SHP77 (cell line): ENCODE measurements at regions not wholly inside any gene's neighbourhood (a gene's known extent, or its start where the extent isn't known, plus 50 kb on each side); places are given as distances from the start of the nearest gene placed in this dataset.

ENCODE experiments used
- DNase-seq, 2 experiments: peaks; one replicate each; lab custom pipeline; 2025; lab: John Stamatoyannopoulos, UW

DNA sequence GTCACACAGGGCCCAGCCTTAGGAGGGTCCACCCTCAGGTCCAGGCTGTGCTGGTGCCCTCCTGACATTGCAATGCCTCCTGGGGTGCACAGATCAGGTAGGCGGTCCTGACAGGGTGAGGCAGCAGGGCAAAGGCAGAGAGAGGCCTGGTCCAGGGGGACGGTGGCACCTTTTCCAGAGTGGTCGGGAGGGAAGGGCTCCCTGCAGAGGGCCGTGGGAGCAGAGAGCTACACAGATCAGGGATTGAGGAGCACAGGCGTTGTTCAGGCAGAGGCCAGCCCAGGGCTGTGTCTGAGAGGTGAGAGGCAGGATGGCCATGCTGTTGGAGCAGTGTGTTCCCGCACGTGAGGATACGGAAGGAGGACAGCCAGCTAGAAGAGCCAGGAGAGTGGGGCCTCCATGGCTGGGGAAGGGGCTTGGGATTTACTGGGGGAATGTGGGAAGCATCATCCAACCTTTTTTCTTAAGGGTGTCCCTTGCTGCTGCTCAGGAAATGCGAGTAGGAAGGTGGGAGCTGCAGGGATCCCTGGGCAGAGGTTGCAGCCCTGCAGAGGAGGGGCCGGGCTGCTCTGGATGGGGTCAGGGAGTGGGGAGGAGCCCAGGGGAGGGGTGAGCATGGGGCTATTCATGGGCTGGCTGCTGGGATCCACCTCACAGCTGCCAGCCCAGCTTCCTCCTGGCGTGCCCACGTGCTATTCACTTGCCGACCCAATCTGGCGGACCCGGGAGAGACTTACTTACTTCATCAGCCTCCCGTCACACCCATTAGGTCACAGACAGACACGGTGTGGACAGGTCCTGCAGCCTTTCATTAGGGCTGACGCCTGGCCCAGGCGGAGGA, 1516.4 kb downstream of the TBC1D22A start:
- DNase-seq = no peak

DNA sequence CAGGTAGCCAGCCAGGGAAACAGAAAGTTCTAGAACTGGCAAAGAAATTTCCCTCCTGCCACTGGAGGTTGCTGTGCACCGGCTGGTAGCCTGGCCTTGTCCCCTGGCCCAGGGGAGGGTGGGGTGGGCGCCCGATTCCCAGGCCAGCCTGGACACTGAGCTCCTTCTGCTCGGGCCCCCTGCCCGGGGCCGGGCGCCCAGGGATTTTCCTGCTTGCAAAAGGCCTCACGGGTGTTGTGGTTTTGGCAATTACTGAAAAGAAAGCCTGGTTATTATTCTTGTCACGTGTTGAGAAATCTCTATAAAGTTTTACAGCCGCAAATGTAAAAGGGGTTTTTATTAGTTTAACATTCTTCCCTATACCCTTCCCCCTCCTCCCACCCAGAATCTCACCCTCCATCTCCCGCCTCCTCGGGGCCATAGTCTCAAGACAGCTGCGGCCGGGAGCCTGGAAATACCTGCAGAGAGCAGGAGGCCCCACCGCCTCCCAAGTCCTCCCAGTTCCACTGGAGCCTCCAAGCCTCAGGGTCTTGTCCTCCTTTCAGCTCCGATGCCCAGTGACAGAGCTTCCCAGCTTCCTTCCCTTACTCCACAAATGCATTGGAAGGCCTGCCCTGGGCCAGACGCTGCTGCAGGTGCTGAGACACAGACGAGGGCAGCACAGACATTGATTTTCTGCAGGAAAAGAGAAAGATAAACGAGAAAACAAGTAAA, 1515.6 kb downstream of the TBC1D22A start:
- no peak for DNase-seq

DNA sequence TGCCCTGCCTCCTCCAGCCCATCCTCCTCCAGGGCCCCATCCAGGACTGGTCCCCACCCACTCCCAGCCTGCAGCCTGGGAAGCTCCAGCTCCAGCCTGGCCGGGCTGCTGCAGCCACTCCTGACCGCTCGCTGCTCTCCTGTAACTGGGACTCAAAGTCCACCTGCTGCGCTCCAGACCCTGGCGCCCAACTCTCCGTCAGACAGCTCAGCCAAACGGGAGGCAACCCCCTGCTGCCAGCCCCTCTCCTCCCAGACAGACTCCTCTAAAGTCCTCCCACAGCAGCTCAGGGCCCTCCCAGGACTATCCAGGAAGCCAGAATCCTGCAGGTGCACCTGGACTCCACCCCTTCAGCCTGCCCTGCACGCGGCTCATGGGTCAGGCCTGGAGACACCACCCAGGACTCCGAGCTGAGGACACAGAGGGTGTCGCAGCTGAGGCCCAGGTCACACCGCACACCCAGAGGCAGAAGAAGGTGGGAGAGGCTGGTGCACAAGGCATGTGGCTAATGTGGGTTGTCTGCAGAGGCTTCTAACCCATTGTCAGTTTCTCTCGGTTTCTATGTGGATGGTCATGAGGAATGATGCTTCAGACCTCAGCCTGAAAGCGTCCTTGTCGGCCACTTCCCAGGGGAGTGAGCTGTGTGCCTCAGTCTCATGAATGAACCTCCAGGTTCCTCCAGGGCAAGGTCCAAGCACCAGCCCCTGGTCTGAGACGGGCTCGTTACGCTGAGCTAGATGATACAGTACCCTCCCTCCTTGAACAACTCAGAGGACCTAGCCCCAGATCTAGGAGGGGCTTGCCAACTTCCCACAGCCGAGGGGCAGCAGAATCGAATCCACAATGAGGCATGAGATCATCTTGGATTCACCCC, 1514.8 kb downstream of the TBC1D22A start:
- no peak for DNase-seq

DNA sequence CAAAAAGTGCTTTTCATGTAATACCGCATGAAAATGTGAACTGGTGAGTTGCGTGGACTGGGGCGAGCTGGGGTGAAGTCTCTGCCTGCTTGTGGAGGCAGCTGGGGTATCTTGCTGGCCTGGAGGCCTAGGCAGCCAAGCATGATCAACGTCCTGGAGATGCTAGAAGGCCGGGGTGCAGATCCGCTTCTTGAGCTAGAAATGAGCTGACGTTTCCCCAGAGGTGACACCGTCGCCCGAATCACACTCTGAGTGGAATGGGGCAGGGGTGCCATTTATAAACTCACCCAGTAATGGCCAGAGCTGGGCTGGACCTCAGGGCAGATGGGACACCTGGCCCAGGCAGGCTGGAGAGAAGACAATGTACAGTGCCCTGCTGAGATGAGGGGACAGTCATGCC, 1513.0 kb downstream of the TBC1D22A start:
- no peak for DNase-seq

DNA sequence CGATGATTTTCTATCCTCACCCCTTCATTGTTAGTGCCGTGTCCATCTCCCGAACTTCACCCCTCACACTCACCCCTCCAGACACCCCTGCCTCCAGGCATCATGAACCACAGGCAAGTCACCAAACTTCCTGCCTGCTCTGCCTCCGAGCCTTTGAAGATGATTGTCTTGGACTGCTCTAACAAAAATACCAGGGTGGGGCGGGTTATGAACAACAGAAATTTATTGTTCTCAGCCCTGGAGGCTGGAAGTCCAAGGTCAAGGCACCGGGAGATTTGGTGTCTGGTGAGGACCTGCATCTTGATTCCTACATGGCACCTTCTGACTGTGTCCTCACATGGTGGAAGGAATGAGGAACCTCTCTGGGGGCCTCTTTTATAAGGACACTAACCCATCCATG, 1508.3 kb downstream of the TBC1D22A start:
- no peak for DNase-seq

DNA sequence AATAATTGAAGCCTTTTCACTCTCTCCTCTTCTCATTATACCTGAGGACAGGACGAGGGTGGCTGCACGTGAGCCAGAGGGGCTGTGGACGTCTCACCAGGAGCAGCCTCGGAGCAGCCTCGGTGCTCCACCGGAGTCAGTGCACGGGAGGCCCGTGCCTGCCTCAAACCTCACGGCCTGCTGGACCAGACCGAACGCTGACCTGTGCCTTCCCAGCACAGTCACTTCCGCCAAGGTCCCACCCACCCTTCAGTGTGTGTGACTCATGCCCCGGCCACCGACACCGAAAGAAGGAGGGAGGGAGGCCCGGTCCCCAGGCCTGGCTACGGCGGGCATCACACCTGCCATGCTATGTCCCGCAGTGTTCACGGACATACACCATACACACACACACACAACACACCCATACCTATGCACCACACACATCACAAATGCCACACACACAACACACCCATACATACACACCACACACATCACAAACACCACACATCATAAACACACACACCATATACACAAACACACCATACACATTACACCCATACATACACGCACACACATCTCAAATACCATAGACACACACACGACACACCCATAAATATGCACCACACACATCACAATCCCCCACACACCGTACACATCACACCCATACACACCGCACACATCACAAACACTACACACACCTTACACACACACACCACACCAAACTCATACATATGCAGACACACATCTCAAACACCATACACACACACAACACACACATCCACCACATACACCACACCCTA, 1506.5 kb downstream of the TBC1D22A start:
- DNase-seq = peak; percentile 32 to 37

DNA sequence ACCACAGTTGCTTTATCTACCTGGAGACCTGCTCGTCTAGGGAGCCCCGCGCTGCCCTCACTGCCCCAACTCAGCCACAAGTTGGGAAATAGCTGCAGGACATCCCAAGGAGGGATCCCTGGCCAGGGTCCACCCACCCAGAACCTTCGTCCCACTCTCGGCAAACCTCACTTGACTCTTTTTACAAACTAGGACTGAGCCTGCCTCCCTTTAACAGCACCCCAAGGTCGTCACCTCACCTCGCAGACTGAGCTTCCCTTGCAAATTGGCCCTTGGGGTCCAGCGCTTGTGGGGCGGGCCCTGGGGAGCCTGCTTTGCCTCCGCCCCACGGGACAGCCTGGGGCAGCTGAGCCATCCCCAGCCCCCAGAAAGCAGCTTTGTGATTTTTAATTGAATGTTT, 1505.8 kb downstream of the TBC1D22A start:
- DNase-seq = no peak

DNA sequence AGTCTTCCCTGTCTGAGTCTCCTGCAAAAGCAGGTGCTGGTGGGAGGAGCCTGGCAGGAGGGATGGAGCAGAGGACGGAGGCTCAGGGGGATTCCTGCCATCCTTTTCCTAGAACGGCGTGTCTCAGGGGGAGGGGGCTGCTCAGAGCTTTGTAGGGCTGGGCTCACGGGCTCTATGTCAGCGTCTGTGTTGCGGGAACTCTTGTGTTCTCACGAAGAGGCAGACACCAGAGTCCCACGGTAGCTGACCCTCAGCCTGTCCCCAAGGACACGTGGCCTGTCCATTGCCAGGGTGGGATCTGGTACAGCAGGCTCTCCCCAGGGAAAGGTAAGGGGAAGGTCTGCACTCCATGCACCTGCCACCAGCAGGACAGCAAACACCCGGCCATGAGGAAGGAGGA, 1505.2 kb downstream of the TBC1D22A start:
- DNase-seq = no peak

DNA sequence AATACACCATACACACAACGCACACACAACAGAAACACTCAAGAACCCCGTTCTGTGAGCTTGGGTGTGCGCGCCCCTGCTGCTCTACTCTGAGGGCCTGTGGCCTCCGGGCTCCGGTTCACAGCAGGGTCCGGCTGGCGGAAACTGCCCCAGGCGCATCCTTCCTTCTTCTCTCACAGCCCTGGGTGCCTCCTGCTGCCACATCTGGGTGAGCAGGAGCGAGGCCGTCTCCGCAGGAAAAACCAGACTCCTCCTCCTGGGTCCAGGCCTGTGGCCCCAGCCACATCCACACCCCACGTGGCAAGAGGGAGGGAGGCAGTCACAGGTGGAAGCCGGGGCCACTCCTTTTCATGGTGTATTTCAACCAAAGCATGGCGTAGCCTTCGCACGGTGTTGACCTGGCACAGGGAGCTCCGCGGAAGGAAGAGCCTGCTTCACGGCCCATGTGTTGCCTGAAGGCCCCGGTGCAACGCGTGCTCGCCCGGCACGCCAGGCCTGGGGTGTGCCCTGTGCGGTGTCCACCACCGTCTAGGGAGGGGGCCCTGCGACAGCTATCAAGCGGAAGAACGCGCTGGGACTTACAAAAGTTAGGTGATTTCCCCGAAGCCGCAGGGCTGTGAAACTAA, 1502.7 kb downstream of the TBC1D22A start:
- no peak for DNase-seq

DNA sequence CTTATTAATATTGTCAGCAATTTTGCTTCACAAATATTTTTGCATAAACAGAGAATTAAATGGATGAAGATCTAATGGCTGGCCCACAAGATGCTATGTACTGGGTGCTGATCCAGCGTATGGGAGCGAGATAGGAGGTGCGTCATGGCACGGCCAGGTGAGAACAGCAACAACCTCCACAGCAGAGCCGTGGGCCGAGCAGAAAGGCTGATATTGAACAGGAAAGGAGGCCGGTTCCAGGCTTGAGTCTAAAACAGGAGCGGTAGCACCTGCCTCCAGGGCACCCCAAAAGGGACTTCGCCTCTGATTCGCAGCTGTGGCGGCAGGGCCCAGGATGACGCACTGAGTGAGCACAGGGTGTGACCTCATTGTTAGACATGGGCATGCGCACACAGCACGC, 1502.1 kb downstream of the TBC1D22A start:
- DNase-seq = no peak

DNA sequence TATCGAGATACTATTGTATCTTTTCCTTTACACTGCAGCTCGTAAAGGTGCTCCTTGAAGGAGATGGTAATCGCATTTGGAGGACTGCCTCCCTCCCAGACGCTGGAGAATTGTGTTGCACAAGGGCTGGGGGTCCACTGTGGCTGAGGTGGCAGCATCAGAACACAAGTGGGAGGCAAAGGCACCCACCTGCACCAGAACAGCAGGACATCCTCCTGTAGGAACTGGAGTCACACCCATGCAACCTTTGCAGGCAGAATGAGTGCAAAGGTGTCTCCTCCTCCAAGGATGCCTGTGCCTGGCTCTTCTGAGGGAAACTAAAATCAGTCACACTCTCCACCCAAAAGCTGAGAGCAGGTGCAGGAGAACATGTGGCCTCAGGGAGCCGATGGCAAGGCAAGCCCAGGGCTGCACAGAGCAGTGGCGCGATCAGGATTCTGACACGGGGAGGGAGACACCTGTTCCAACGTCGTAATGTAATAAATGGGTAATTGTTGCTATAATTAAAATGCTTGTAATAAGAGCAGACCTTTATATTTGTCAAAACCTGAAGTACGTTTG, 1501.4 kb downstream of the TBC1D22A start:
- no peak for DNase-seq

DNA sequence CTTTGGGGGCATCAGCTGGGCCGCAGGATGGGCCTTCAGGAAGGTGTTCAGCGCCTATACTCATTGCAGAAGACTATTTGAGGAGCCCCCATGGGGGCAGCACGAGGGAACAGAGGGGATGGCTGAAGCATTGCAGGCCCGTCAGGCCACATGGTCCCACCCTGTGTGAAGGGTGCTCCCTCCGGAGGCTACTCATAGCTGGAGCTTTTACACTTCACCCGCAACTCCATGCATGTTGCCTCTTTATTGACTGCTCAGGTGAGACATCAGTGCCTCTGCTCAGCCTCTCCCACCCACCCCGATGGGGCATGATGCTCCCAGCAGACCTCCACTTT, 1500.9 kb downstream of the TBC1D22A start:
- no peak for DNase-seq

DNA sequence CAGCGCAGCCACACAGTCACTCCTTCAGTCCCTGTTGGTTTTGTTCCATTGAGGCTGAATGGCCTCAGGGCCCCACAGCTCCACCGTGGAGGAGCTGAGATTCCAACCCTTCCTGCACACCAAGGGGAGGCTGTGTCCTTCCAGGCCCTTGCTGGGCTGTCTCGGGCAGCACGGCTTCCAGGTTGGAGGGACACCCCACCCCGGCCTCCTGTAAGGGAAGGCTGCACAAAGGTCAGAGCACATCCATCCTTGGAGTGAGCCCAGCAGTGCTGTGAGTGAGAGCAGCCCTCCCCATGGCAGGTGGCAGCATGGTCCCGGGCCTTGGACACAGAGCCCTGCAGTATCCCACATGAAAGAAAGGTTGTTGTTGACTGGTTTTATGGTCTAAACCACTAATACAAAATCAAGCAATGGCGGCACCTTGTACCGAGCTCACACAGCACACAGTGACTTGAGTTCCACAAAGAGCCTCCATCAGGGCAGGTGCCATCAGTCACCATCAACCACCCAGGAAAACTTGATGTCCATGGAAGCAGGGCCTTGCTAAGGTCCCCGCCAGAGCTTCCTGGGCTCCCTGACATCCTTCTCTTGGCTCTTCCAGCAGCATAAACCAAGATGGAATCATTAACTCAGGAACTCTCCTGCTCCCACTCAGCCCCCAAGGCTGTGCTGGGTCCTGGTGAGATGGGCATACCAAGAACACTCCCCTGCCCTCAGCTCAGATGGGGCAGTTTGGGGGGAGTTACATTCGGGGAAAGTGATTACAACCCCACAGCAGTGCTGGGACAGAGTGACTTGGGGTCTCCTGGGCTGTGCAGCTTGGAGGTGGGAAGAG, 1500.4 kb downstream of the TBC1D22A start:
- no peak for DNase-seq

DNA sequence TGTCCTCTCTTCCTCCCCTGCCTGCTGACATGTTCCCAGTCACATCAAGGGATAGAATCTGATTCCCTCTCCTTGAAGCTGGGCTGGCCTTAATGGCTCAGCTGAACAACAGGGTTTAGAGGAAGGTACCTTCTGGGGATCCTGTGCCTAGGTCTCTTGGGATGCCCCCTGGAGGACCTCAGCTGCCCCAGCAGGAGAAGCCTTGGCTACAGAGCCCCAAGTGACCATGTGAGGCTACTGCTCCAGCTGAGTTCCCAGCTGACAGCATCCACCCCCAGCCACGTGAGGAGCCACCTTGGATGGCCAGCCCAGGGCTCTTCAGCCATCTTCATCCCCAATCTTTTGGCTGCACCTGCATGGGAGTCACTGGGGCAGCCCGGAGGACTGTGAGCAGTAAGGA, 1499.3 kb downstream of the TBC1D22A start:
- no peak for DNase-seq

DNA sequence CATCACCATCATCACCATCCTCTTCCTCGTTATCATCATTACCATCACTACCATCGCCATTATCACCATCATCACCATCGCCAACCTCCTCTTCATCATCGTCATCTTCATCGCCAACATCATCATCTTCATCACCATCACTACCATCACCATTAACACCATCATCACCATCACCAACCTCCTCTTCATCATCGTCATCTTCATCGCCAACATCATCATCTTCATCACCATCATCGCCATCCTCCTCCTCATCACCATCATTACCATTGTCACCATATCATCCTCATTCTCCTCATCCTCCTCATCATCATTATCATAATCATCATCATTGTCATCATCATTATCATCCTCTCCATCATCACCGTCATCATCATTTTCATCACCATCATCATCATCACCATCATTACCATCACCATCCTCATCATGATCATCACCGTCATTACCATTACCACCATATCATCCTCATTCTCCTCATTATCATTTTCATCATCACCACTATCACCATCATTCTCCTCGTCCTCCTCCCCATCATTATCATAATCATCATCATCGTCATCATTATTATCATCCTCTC, 1498.7 kb downstream of the TBC1D22A start:
- no peak for DNase-seq

DNA sequence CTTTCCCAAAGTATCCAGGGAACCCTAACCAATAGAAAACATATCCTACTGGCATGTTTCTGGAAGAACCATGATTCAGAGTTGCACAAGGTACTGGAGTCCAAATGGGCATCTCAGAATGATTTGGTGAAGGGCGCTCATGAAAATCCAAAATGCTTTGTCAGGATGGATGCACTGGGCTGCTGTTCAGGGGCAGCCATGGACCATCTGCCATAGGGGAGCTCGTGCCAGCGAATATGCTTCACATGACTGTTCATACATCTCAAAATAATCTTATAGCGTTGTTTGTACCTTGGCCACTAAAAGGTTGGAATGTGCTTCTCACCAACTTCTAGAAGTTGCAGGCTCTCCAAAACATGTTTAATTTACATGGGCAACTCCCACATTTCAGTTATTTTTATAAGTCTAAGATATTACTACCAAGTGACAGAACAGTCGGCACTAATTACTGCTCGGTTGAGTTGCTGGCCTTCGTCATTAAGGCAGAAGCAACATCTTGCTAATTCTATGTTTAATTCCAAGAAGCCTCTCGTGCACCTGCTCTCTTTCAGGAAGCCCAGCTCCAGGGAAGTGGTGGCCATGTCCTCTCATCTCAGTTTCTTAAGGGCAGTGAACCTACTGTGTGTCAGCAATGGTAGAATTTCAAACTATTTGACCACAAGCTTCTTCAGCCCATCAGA, 1497.7 kb downstream of the TBC1D22A start:
- no peak for DNase-seq

DNA sequence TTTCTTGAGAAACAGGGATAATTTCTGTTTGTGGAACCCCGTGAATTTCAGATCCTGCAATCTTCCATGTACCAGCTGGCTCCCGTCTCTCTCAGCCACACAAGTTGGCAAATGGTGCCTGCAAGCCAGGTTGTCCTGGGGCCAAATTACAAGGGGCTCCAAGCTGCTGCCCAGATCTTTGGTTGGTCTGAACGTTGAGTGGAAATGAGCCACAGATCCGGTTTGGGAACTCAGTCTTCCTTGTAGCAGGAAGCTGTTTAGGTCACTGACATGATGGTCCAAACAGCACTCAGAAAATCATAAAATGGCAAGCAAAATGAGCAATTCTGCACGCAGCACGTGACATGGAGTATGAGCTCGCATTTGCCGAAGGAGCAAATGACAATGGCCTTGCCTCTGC, 1496.4 kb downstream of the TBC1D22A start:
- DNase-seq = no peak

DNA sequence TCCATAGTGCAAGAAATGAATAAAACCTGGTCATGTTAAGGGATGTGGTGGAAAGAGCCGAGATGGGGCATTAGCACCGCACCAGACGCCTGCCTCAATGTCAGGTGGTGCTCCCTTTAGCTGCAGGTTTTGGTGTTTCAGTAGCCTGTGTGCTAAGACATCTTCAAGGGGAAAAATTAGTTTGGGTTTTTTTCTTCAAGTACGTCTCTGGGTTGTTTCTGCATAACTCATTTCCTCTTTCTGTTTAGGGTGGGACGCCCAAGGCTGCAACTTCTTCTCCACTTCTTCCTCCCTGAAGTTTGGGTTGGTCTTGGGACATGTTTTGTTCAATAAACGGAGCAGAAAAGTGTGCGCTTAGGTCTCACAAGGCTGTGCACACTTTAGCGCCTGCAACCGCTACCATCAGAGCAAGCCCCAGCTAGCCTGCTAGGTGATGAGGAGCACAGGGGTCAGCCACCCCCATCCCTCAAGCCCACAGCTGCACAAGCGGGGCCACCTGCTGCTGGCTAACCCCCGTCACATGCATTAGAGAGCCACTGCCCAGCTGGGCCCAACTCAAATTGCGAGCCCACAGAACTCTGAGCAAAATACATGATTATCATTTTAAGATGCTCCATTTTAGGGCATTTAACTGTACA, 1495.7 kb downstream of the TBC1D22A start:
- no peak for DNase-seq

DNA sequence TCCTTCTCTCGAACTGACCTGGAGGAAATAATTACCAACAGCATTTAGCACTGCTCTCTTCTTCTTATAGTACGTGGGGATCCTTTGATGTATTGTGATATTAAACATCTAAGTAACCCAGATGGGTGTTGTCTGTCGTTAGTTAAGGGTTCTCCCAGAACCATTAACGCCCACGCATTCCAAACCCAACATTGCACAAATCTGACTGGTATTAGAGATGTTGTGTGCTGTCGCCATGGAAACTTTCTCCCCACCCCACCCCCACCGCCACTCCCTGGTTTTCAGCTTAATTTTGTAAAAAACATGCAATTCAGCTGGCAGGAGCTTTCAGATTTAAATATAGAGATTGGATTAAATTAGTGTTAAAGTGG, 1495.2 kb downstream of the TBC1D22A start:
- DNase-seq = no peak
